Astrocyte (in vitro differentiated cells and primary cell): ENCODE measurements at regions not wholly inside any gene's neighbourhood (a gene's known extent, or its start where the extent isn't known, plus 50 kb on each side); places are given as distances from the start of the nearest gene placed in this dataset.

Experiments used
- CTCF ChIP-seq: IDR thresholded peaks from 2 replicates; pipeline ENCODE4 v1.5.1; 2011; ENCODE audit warnings: low read depth, mild to moderate bottlenecking, inconsistent platforms, low read length, moderate library complexity; ENCODE audit not compliant: insufficient read depth
- EZH2 ChIP-seq: IDR thresholded peaks from 2 replicates; pipeline ENCODE4 v1.6.1; 2012; ENCODE audit warnings: mild to moderate bottlenecking, low read length, inconsistent platforms; ENCODE audit not compliant: insufficient read depth

- TF ChIP-seq CTCF (no peak), EZH2 (no peak)
Observed at GRCh38 chr9:32855752-32856151, 72.4 kb downstream of the TMEM215 start.
